Activated naive CD8-positive, alpha-beta T cell treated with anti-CD3 and anti-CD28 coated beads, Interleukin-2, amount 50 U/mL, for 24 hours (primary cell): ENCODE measurements at regions not wholly inside any gene's neighbourhood (a gene's known extent, or its start where the extent isn't known, plus 50 kb on each side); places are given as distances from the start of the nearest gene placed in this dataset.
"Not testable (repeated sequence)": the region's sequence is repeated elsewhere in the genome, so short reads cannot be mapped to it uniquely, and the experiment has no call there.

Experiments
- ATAC-seq: fragments of 150-1000 bp; cut with Tn5 transposase; one replicate; pipeline ENCODE4 v1.10.0; 2021
- DNase-seq: peaks from one replicate; pipeline ENCODE4 v3.0.0; 2021
- H3K27ac Mint-ChIP-seq: one replicate; pipeline ENCODE4 v1.8.0; 2021; ENCODE audit warnings: mild to moderate bottlenecking, mixed read lengths
- H3K27me3 Mint-ChIP-seq: one replicate; pipeline ENCODE4 v1.8.0; 2021; ENCODE audit warnings: mixed read lengths
- H3K36me3 Mint-ChIP-seq: one replicate; pipeline ENCODE4 v1.8.0; 2021; ENCODE audit warnings: low read depth, mixed read lengths
- H3K4me1 Mint-ChIP-seq: one replicate; pipeline ENCODE4 v1.8.0; 2021; ENCODE audit warnings: mixed read lengths
- H3K4me3 Mint-ChIP-seq: one replicate; pipeline ENCODE4 v1.8.0; 2021; ENCODE audit warnings: mild to moderate bottlenecking, moderate library complexity, mixed read lengths
- H3K9me3 Mint-ChIP-seq: one replicate; pipeline ENCODE4 v1.8.0; 2021; ENCODE audit warnings: mixed read lengths

- Mint-ChIP-seq H3K27me3 (no peaks in the 10 kb centered on the region), H3K36me3 (no peaks in the 10 kb centered on the region), H3K4me3 (no peak overlapping the region), H3K4me1 (no peaks in the 10 kb centered on the region), H3K9me3 (peaks cover 10% of the 10 kb centered on the region), H3K27ac (no peak overlapping the region)
- DNase-seq (no peak), ATAC-seq (no peak)
Observed at GRCh38 chr10:17538941-17539340, 78.2 kb downstream of the HACD1 start.

- ATAC-seq (no peak), DNase-seq (no peak)
- H3K4me3 Mint-ChIP-seq, result no peak overlapping the region
- H3K36me3 Mint-ChIP-seq, result no peaks in the 10 kb centered on the region
- no peaks in the 10 kb centered on the region for H3K27me3 Mint-ChIP-seq
- H3K9me3 Mint-ChIP-seq, result peaks cover 10% of the 10 kb centered on the region
- H3K4me1 Mint-ChIP-seq, result no peaks in the 10 kb centered on the region
- no peak overlapping the region for H3K27ac Mint-ChIP-seq
Observed at GRCh38 chr10:17537281-17537680, 79.9 kb downstream of the HACD1 start.

- Mint-ChIP-seq H3K36me3 (no peaks in the 10 kb centered on the region), H3K4me3 (no peak overlapping the region), H3K27me3 (no peaks in the 10 kb centered on the region)
Observed at GRCh38 chr10:17536221-17536620, 81.0 kb downstream of the HACD1 start.

GRCh38 chr10:17533731-17534130 lies 79.3 kb upstream of the ST8SIA6 start:
- DNase-seq, result no peak
- Mint-ChIP-seq H3K4me1 (no peaks in the 10 kb centered on the region), H3K36me3 (no peaks in the 10 kb centered on the region), H3K27ac (no peak overlapping the region), H3K4me3 (no peak overlapping the region), H3K9me3 (peaks cover 2% of the 10 kb centered on the region), H3K27me3 (no peaks in the 10 kb centered on the region)
- no peak for ATAC-seq

More at GRCh38 chr10:17536221-17536620, 81.0 kb downstream of the HACD1 start:
- no peak for ATAC-seq
- DNase-seq, result no peak
- Mint-ChIP-seq H3K27ac (no peak overlapping the region), H3K9me3 (peaks cover 10% of the 10 kb centered on the region), H3K4me1 (no peaks in the 10 kb centered on the region)

- DNase-seq, result no peak
- Mint-ChIP-seq H3K4me3 (no peak overlapping the region), H3K9me3 (no peaks in the 10 kb centered on the region), H3K4me1 (peaks cover 1% of the 10 kb centered on the region), H3K36me3 (no peaks in the 10 kb centered on the region), H3K27me3 (peaks cover 8% of the 10 kb centered on the region), H3K27ac (peak overlapping the region; percentile 13)
- ATAC-seq, result peak; percentile 54
Observed at GRCh38 chr10:17528306-17528862, 74.0 kb upstream of the ST8SIA6 start.

GRCh38 chr10:17527514-17528146 lies 73.2 kb upstream of the ST8SIA6 start:
- H3K9me3 Mint-ChIP-seq, result no peaks in the 10 kb centered on the region
- H3K27ac Mint-ChIP-seq, result peak overlapping the region; percentile 44
- no peak overlapping the region for H3K4me3 Mint-ChIP-seq
- no peak for ATAC-seq
- H3K4me1 Mint-ChIP-seq, result peaks cover 1% of the 10 kb centered on the region
- no peak for DNase-seq
- peaks cover 11% of the 10 kb centered on the region for H3K27me3 Mint-ChIP-seq
- no peaks in the 10 kb centered on the region for H3K36me3 Mint-ChIP-seq

- H3K27ac Mint-ChIP-seq, H3K36me3 Mint-ChIP-seq, DNase-seq, H3K4me1 Mint-ChIP-seq, H3K9me3 Mint-ChIP-seq, ATAC-seq, H3K4me3 Mint-ChIP-seq: not testable (repeated sequence)
- H3K27me3 Mint-ChIP-seq, result peaks cover 12% of the 10 kb centered on the region
Observed at GRCh38 chr10:17526571-17526970, 72.2 kb upstream of the ST8SIA6 start.

- no peak overlapping the region for H3K27ac Mint-ChIP-seq
- no peak for ATAC-seq
- DNase-seq, result no peak
- H3K4me3 Mint-ChIP-seq, result no peak overlapping the region
- H3K9me3 Mint-ChIP-seq, result no peaks in the 10 kb centered on the region
- H3K36me3 Mint-ChIP-seq, result no peaks in the 10 kb centered on the region
- peaks cover 12% of the 10 kb centered on the region for H3K27me3 Mint-ChIP-seq
- H3K4me1 Mint-ChIP-seq, result peaks cover 1% of the 10 kb centered on the region
Observed at GRCh38 chr10:17523917-17524316, 69.5 kb upstream of the ST8SIA6 start.

GRCh38 chr10:17523246-17523753 lies 68.9 kb upstream of the ST8SIA6 start:
- Mint-ChIP-seq H3K36me3 (no peaks in the 10 kb centered on the region), H3K27me3 (peaks cover 12% of the 10 kb centered on the region), H3K27ac (no peak overlapping the region), H3K4me1 (peaks cover 1% of the 10 kb centered on the region), H3K4me3 (no peak overlapping the region), H3K9me3 (no peaks in the 10 kb centered on the region)
- DNase-seq, result no peak
- no peak for ATAC-seq

- ATAC-seq, H3K36me3 Mint-ChIP-seq, H3K4me3 Mint-ChIP-seq, DNase-seq, H3K27ac Mint-ChIP-seq, H3K4me1 Mint-ChIP-seq, H3K9me3 Mint-ChIP-seq: not testable (repeated sequence)
- peaks cover 12% of the 10 kb centered on the region for H3K27me3 Mint-ChIP-seq
Observed at GRCh38 chr10:17522269-17522668, 67.9 kb upstream of the ST8SIA6 start.

GRCh38 chr10:17519457-17519856 lies 65.1 kb upstream of the ST8SIA6 start:
- Mint-ChIP-seq H3K4me1 (no peaks in the 10 kb centered on the region), H3K9me3 (peaks cover 5% of the 10 kb centered on the region), H3K27ac (no peak overlapping the region), H3K27me3 (peaks cover 4% of the 10 kb centered on the region), H3K4me3 (no peak overlapping the region), H3K36me3 (no peaks in the 10 kb centered on the region)
- ATAC-seq, result no peak
- DNase-seq, result no peak

GRCh38 chr10:17518338-17518737 lies 63.9 kb upstream of the ST8SIA6 start:
- Mint-ChIP-seq H3K9me3 (peaks cover 5% of the 10 kb centered on the region), H3K27me3 (peaks cover 4% of the 10 kb centered on the region), H3K4me3 (no peak overlapping the region), H3K36me3 (no peaks in the 10 kb centered on the region), H3K4me1 (no peaks in the 10 kb centered on the region), H3K27ac (no peak overlapping the region)
- no peak for DNase-seq
- ATAC-seq, result no peak

- Mint-ChIP-seq H3K4me1 (peaks cover 4% of the 10 kb centered on the region), H3K27me3 (no peaks in the 10 kb centered on the region), H3K4me3 (no peak overlapping the region), H3K36me3 (no peaks in the 10 kb centered on the region), H3K27ac (no peak overlapping the region), H3K9me3 (peaks cover 5% of the 10 kb centered on the region)
- ATAC-seq, result no peak
- DNase-seq, result no peak
Observed at GRCh38 chr10:17516376-17516775, 62.0 kb upstream of the ST8SIA6 start.

GRCh38 chr10:17512341-17513001 lies 58.1 kb upstream of the ST8SIA6 start:
- Mint-ChIP-seq H3K36me3 (no peaks in the 10 kb centered on the region), H3K27me3 (no peaks in the 10 kb centered on the region), H3K4me1 (peaks cover 21% of the 10 kb centered on the region), H3K4me3 (no peak overlapping the region), H3K27ac (no peak overlapping the region), H3K9me3 (peaks cover 8% of the 10 kb centered on the region)
- DNase-seq (no peak), ATAC-seq (no peak)

GRCh38 chr10:17510242-17510908 lies 56.0 kb upstream of the ST8SIA6 start:
- peaks cover 8% of the 10 kb centered on the region for H3K9me3 Mint-ChIP-seq
- no peak for ATAC-seq
- H3K4me3 Mint-ChIP-seq, result no peak overlapping the region
- H3K4me1 Mint-ChIP-seq, result peaks cover 32% of the 10 kb centered on the region
- no peak for DNase-seq
- H3K36me3 Mint-ChIP-seq, result no peaks in the 10 kb centered on the region
- H3K27ac Mint-ChIP-seq, result no peak overlapping the region
- H3K27me3 Mint-ChIP-seq, result no peaks in the 10 kb centered on the region
